SK-N-SH treated with all-trans-retinoic acid at 6 μM for 48 hours (cell line): ENCODE measurements at regions not wholly inside any gene's neighbourhood (a gene's known extent, or its start where the extent isn't known, plus 50 kb on each side); places are given as distances from the start of the nearest gene placed in this dataset.

ENCODE experiments used
- ARNTL ChIP-seq: fragments of 450-650 bp; formaldehyde crosslinking; IDR thresholded peaks from 2 replicates; pipeline ENCODE4 v1.5.0; 2020; ENCODE audit warnings: low read depth, mild to moderate bottlenecking, moderate library complexity, borderline replicate concordance
- BACH2 ChIP-seq: fragments of 250-450 bp; sonication (Bioruptor Pico); IDR thresholded peaks from 2 replicates; pipeline ENCODE4 v1.9.0; 2021; ENCODE audit warnings: mild to moderate bottlenecking, borderline replicate concordance
- CSDC2 ChIP-seq: fragments of 250-450 bp; sonication (Bioruptor Pico); IDR thresholded peaks from 2 replicates; pipeline ENCODE4 v1.5.0; 2020; ENCODE audit warnings: mild to moderate bottlenecking, moderate library complexity
- ESRRG ChIP-seq: fragments of 250-450 bp; sonication (Bioruptor Pico); IDR thresholded peaks from 2 replicates; pipeline ENCODE4 v1.6.1; 2021; ENCODE audit warnings: mild to moderate bottlenecking
- GLIS3 ChIP-seq: fragments of 250-450 bp; sonication (Bioruptor Pico); IDR thresholded peaks from 2 replicates; pipeline ENCODE4 v1.5.0; 2020; ENCODE audit warnings: mild to moderate bottlenecking, moderate library complexity
- TOX ChIP-seq: fragments of 250-450 bp; sonication (Bioruptor Pico); IDR thresholded peaks from 2 replicates; pipeline ENCODE4 v1.8.0; 2021; ENCODE audit warnings: mild to moderate bottlenecking, moderate library complexity, borderline replicate concordance
- ZFP3 ChIP-seq: fragments of 250-450 bp; sonication (Bioruptor Pico); IDR thresholded peaks from 2 replicates; pipeline ENCODE4 v1.5.0; 2020; ENCODE audit warnings: mild to moderate bottlenecking, moderate library complexity
- TF ChIP-seq, protein P1 (sequence below): fragments of 250-450 bp; sonication (Bioruptor Pico); IDR thresholded peaks from 2 replicates; pipeline ENCODE4 v1.8.0; 2020; ENCODE audit warnings: mild to moderate bottlenecking, moderate library complexity, borderline replicate concordance
- TF ChIP-seq, protein P2 (sequence below): fragments of 250-450 bp; sonication (Bioruptor Pico); IDR thresholded peaks from 2 replicates; pipeline ENCODE4 v1.8.0; 2021; ENCODE audit warnings: low read depth, mild to moderate bottlenecking, moderate library complexity, borderline replicate concordance

DNA sequence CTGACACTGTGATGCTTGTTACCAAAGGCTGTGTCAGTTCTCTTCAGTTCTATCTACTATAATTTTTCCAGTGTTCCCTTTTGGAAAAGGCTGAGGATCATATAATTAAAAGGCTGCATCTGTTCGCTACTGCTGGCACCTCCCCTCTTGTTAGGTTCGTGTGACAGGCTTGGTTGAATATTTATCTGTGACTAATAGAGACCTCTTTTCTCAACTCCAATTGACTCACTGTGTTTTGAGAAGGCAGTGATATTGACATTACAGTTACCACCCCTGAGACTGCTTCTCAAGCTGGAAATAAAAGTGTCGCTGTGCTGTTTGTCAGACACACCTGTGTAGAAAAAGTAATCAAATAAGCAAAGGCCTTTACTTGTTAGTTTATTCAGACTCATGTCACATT is 205.5 kb upstream of the KCNH7 start:
- TF ChIP-seq ARNTL (CRISPR knock-in tag) (no peak), TOX (CRISPR knock-in tag) (no peak), GLIS3 (no peak), BACH2 (no peak), CSDC2 (CRISPR knock-in tag) (no peak), ESRRG (CRISPR knock-in tag) (no peak), ZFP3 (CRISPR knock-in tag) (no peak)
- TF ChIP-seq, protein P1, sequence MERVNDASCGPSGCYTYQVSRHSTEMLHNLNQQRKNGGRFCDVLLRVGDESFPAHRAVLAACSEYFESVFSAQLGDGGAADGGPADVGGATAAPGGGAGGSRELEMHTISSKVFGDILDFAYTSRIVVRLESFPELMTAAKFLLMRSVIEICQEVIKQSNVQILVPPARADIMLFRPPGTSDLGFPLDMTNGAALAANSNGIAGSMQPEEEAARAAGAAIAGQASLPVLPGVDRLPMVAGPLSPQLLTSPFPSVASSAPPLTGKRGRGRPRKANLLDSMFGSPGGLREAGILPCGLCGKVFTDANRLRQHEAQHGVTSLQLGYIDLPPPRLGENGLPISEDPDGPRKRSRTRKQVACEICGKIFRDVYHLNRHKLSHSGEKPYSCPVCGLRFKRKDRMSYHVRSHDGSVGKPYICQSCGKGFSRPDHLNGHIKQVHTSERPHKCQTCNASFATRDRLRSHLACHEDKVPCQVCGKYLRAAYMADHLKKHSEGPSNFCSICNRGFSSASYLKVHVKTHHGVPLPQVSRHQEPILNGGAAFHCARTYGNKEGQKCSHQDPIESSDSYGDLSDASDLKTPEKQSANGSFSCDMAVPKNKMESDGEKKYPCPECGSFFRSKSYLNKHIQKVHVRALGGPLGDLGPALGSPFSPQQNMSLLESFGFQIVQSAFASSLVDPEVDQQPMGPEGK (CRISPR knock-in tag) = no peak
- TF ChIP-seq, protein P2, sequence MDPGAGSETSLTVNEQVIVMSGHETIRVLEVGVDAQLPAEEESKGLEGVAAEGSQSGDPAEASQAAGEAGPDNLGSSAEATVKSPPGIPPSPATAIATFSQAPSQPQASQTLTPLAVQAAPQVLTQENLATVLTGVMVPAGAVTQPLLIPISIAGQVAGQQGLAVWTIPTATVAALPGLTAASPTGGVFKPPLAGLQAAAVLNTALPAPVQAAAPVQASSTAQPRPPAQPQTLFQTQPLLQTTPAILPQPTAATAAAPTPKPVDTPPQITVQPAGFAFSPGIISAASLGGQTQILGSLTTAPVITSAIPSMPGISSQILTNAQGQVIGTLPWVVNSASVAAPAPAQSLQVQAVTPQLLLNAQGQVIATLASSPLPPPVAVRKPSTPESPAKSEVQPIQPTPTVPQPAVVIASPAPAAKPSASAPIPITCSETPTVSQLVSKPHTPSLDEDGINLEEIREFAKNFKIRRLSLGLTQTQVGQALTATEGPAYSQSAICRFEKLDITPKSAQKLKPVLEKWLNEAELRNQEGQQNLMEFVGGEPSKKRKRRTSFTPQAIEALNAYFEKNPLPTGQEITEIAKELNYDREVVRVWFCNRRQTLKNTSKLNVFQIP (CRISPR knock-in tag) = no peak
